Duodenal mucosa (tissue), 2 donors: ENCODE measurements at regions not wholly inside any gene's neighbourhood (a gene's known extent, or its start where the extent isn't known, plus 50 kb on each side); places are given as distances from the start of the nearest gene placed in this dataset.

Source experiments
- H3K27ac ChIP-seq: one replicate; pipeline ENCODE4 v1.7.0; 2013; ENCODE audit warnings: low read depth, low read length
- H3K27me3 ChIP-seq, 2 donors: one replicate each; pipeline ENCODE4 v1.7.0; 2013; ENCODE audit warnings: low read length in 2 of 2, control low read depth in 1 of 2; ENCODE audit not compliant: insufficient read depth in 2 of 2, control insufficient read depth in 1 of 2
- H3K36me3 ChIP-seq, 2 donors: one replicate each; pipeline ENCODE4 v1.7.0; 2013; ENCODE audit warnings: low read length in 2 of 2, control low read depth in 1 of 2; ENCODE audit not compliant: insufficient read depth in 2 of 2, control insufficient read depth in 1 of 2
- H3K4me1 ChIP-seq, 2 donors: one replicate each; pipeline ENCODE4 v1.7.0; 2013; ENCODE audit warnings: low read length in 2 of 2, control low read depth in 1 of 2; ENCODE audit not compliant: insufficient read depth in 2 of 2, control insufficient read depth in 1 of 2
- H3K4me3 ChIP-seq, 2 donors: one replicate each; pipeline ENCODE4 v1.7.0; 2013; ENCODE audit warnings: low read length in 2 of 2, low read depth in 1 of 2
- H3K9ac ChIP-seq, 2 donors: one replicate each; pipeline ENCODE4 v1.7.0; 2013; ENCODE audit warnings: low read length in 2 of 2, low read depth in 1 of 2
- H3K9me3 ChIP-seq, 2 donors: one replicate each; pipeline ENCODE4 v1.7.0; 2013; ENCODE audit warnings: low read length in 2 of 2, control low read depth in 1 of 2; ENCODE audit not compliant: control insufficient read depth in 1 of 2

DNA sequence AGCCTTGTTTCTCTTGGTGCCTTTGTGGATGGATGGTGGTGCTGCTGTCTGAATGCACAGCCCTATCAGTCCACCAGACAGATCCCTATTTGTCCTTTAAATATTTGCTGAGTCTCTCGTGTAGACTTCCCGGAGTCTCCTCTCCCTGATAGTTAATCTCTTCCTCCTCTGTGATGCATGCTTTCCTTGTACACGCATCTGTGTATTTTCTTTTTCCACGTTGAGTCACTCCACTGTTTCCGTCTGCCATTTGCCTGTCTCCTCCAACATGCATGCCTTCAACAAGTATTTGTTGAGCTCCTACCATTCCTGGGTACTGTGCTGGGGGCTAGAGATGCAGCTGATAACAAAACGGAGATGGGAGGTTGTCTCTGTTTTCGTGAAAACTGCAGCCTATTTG is 282.6 kb downstream of the HAPSTR1 start:
- no peaks in the 10 kb centered on the region for H3K9me3 ChIP-seq
- H3K27ac ChIP-seq: no peak overlapping the region
- H3K36me3 ChIP-seq: no peaks in the 10 kb centered on the region
- H3K4me1 ChIP-seq: no peaks in the 10 kb centered on the region
- no peaks in the 10 kb centered on the region for H3K27me3 ChIP-seq
- H3K9ac ChIP-seq: no peak overlapping the region
- H3K4me3 ChIP-seq: no peak overlapping the region

DNA sequence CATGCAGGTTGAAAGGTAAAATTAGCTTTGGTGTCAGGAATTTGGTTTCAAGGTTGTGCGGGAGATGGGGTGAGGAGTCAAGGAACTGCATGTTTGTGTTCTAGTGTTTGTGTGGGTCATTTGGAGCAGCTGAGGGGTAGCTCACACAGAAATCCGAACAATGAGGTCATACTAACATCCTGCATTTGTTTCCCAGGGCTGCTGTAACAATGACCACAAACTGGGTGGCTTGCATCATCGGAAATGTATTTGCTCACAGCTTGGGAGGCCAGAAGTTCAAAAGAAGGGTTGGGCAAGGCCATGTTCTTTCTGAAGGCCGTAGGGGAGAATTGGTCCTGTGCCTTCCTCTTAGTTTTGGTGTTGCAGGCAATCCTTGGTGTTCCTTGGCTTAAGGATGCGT is 287.4 kb downstream of the HAPSTR1 start:
- Histone ChIP-seq H3K27ac (no peak overlapping the region), H3K4me3 (no peak overlapping the region), H3K9ac (no peak overlapping the region), H3K36me3 (no peaks in the 10 kb centered on the region), H3K27me3 (no peaks in the 10 kb centered on the region), H3K9me3 (peaks cover 0 to 2% of the 10 kb centered on the region in 2 donors), H3K4me1 (no peaks in the 10 kb centered on the region)

DNA sequence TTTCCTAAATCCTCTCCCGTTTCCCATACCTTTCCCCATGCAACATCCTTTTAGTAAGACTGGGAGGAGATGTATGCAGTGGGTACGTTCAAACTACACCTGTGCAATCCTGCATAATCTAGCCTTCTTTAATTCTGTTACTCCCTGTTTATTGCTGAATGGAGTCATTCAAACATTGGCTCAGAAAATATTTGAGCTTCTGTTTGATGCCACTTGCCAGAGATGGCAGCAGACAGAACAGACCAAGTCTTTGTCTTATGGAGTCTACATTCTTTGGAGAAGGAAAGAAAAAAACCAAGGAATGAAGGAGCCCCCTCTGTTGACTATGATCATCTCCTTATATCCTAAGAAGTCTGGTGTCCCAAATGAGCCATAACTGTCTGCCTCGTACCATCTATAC is 288.8 kb downstream of the HAPSTR1 start:
- no peak overlapping the region for H3K9ac ChIP-seq
- no peaks in the 10 kb centered on the region for H3K4me1 ChIP-seq
- H3K4me3 ChIP-seq: no peak overlapping the region
- no peaks in the 10 kb centered on the region for H3K27me3 ChIP-seq
- H3K27ac ChIP-seq: no peak overlapping the region
- H3K9me3 ChIP-seq: peaks cover 0 to 2% of the 10 kb centered on the region in 2 donors
- no peaks in the 10 kb centered on the region for H3K36me3 ChIP-seq

DNA sequence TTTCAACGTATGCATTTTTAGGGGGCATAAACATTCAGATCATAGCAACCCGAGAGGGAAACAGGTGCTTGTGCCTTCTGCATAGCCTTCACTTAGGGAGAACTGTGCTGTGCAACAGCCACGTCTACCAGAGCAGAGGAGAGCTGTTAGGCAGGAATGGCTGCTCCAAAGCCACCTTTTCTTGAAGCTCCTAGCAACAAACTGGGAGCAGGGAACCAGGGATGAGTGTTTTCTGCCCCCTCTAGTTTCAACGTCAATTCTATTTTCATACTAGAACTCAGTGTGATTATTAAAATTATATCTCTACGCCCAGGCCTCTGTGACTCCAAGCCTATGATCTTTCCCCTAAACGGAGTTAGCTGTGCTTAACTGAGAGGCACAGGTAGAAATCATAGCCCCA is 290.0 kb downstream of the HAPSTR1 start:
- Histone ChIP-seq H3K27ac (no peak overlapping the region), H3K9me3 (peaks cover 0 to 2% of the 10 kb centered on the region in 2 donors), H3K4me1 (no peaks in the 10 kb centered on the region), H3K27me3 (no peaks in the 10 kb centered on the region), H3K36me3 (no peaks in the 10 kb centered on the region), H3K9ac (no peak overlapping the region), H3K4me3 (no peak overlapping the region)

DNA sequence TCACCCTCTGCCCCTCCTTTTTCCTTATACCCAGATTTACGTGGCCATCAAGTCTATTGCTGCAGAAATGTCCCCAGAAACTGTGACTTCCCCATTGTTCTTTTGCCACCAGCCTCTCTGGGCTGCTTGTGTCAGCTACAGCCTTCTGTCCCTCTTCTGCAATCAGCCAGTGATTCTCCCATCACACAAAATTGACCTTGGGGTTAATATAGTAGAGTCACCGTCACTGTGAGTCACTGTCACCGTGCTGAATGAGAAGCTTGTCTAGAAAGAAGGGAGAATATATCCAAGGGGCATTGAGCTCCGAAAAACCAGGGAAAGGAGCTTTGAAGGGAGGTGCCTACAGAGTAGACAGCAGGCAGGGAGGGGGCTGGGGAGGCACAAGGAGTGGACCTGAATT is 290.5 kb downstream of the HAPSTR1 start:
- Histone ChIP-seq H3K4me1 (no peaks in the 10 kb centered on the region), H3K27ac (no peak overlapping the region), H3K4me3 (no peak overlapping the region), H3K27me3 (no peaks in the 10 kb centered on the region), H3K9ac (no peak overlapping the region), H3K36me3 (no peaks in the 10 kb centered on the region), H3K9me3 (peaks cover under 1 to 2% of the 10 kb centered on the region in 2 donors)

DNA sequence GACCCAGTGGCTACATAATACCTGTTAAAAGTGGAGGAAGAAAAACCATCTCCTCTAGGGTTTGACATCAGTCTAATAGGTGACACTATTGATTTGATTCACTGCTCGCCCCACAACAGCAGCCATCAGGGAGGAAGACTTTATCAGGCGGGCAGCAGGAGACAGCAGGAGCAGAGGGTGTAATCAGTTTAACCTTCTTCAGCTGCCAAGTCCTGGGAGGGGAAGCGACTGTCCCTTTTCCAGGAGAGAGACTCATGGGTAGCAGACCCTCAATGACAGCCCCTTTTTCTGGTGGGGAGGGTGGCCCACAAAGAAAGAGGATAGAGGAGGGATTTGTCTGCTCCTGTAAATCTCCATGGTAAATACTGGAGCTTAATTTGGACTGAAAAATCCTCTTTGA is 291.8 kb downstream of the HAPSTR1 start:
- Histone ChIP-seq H3K4me1 (no peaks in the 10 kb centered on the region), H3K4me3 (no peak overlapping the region), H3K27me3 (no peaks in the 10 kb centered on the region), H3K9ac (no peak overlapping the region), H3K9me3 (peaks cover 9 to 14% of the 10 kb centered on the region in 2 donors), H3K36me3 (no peaks in the 10 kb centered on the region), H3K27ac (no peak overlapping the region)

DNA sequence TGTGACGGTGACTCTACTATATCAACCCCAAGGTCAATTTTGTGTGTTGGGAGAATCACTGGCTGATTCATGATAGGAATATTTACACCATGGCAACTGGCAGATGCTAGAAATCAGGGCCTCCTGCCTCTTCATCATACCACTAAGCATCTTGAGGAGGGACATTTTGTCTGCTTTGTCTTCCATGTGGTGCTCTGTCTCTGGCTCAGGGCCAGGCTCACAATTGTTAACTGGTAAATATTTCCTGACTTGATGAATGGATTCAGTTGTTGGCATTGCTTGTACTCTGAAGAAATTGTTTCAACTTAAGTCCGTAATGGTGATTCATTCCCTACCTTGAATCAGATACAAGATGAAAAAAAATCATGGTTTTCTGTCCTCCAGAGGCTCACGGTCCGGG is 292.7 kb downstream of the HAPSTR1 start:
- no peak overlapping the region for H3K27ac ChIP-seq
- H3K4me3 ChIP-seq: no peak overlapping the region
- H3K9me3 ChIP-seq: peaks cover 9 to 17% of the 10 kb centered on the region in 2 donors
- no peaks in the 10 kb centered on the region for H3K4me1 ChIP-seq
- no peak overlapping the region for H3K9ac ChIP-seq
- H3K36me3 ChIP-seq: no peaks in the 10 kb centered on the region
- H3K27me3 ChIP-seq: no peaks in the 10 kb centered on the region

DNA sequence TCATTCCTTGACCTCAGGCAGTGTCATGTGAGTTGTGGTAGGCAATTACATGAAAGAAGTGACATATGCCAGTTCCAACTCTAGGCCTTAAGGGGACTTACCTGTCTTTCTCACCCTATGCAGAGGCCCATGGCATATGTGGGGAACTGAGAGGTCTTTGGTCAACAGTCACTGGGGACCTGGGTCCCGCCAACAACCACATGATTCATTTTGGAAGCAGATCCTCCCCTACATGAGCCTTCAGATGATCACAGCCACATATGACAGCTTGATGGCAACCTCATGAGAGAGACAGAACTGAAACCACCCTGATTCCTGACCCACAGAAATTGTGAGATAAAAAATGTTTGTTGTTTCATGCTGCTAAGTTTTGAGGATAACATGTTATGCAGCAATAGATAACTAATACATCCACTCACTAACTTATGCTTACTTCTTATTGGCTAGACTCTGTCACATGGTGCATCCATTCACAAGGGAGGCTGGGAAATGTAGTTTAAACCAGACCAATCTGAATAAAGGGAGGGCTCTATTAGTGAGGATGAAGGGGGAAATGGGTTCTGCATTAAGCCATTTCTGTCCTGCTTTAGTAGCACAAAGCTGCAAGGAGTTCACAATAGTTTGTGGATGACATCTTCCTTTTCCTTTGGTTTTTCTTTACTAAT is 298.2 kb downstream of the HAPSTR1 start:
- Histone ChIP-seq H3K36me3 (no peaks in the 10 kb centered on the region), H3K4me3 (no peak overlapping the region)

DNA sequence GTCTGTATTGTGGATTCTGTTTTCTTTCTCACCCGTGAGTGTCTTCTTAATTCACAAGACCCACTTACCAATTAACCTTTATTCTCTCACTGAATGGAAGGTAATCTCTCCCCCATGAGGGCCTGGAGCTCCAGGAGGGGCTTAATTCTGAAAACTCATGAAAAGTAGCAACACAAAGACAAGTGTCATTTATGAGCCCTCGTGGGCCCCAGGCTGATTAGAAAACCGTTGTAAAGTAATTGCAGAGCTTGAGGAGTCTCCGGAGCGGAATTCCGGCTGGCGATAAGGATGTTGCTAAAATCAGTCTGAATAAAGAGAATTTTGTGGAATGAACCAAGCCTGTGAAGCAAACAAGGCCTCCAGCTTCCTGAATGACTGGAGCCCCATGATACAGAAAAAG is 301.5 kb downstream of the HAPSTR1 start:
- Histone ChIP-seq H3K9ac (no peak overlapping the region), H3K27me3 (no peaks in the 10 kb centered on the region), H3K4me3 (no peak overlapping the region), H3K27ac (no peak overlapping the region), H3K9me3 (peaks cover 5 to 7% of the 10 kb centered on the region in 2 donors), H3K4me1 (peaks cover 3 to 5% of the 10 kb centered on the region in 2 donors), H3K36me3 (no peaks in the 10 kb centered on the region)

More for the DNA sequence above, 298.2 kb downstream of the HAPSTR1 start:
- H3K27ac ChIP-seq: no peak overlapping the region
- no peaks in the 10 kb centered on the region for H3K27me3 ChIP-seq
- H3K9ac ChIP-seq: no peak overlapping the region
- H3K4me1 ChIP-seq: no peaks in the 10 kb centered on the region
- peaks cover 9 to 17% of the 10 kb centered on the region in 2 donors for H3K9me3 ChIP-seq

DNA sequence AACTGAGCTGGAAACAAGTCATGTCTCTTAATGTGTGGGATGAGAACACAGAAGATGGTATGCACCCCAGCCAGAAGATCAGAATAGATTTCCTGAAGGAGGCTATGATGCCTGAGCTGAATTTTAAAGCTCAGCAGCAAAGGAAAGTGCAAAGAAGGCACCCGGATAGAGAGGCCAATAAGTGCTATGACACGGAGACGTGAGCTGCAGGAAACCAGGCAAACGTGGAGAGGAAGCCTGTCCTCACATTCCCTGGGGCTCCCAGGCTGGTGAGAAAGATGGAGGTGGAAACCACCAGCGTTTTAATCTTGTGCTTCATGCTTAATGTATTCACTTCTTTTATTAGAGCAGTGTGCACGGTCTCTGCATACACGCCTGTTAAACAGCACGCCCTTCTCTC is 302.1 kb downstream of the HAPSTR1 start:
- H3K9me3 ChIP-seq: peaks cover under 1 to 2% of the 10 kb centered on the region in 2 donors
- H3K27me3 ChIP-seq: no peaks in the 10 kb centered on the region
- H3K4me1 ChIP-seq: peaks cover 3 to 5% of the 10 kb centered on the region in 2 donors
- no peaks in the 10 kb centered on the region for H3K36me3 ChIP-seq
- H3K9ac ChIP-seq: no peak overlapping the region
- H3K27ac ChIP-seq: no peak overlapping the region
- H3K4me3 ChIP-seq: no peak overlapping the region
